GM23338 (cell line): ENCODE measurements at regions not wholly inside any gene's neighbourhood (a gene's known extent, or its start where the extent isn't known, plus 50 kb on each side); places are given as distances from the start of the nearest gene placed in this dataset.

ENCODE experiments used
- ATAC-seq: fragments of 200-7000 bp; cut with Tn5 transposase; 3 replicates; pipeline ENCODE4 v1.9.1; 2020
- DNase-seq: peaks from one replicate; pipeline ENCODE4 v3.0.0-alpha.2; 2015; ENCODE audit warnings: low spot score
- H2AFZ ChIP-seq: fragments of 200-600 bp; sonication (generic); 2 replicates; pipeline ENCODE4 v1.8.0; 2016; ENCODE audit warnings: antibody characterized with exemption, mild to moderate bottlenecking, moderate library complexity
- H3F3A ChIP-seq: fragments of 200-600 bp; sonication (generic); replicated peaks from 2 replicates; pipeline ENCODE4 v1.8.0; 2017; ENCODE audit warnings: antibody characterized with exemption, mixed run types, low read depth
- H3K27ac ChIP-seq: fragments of 200-600 bp; sonication (generic); 2 replicates; pipeline ENCODE4 v1.6.1; 2016; ENCODE audit warnings: low read depth
- H3K27me3 ChIP-seq: fragments of 200-600 bp; sonication (generic); 2 replicates; pipeline ENCODE4 v1.8.0; 2016; ENCODE audit warnings: mild to moderate bottlenecking, mixed run types, moderate library complexity; ENCODE audit not compliant: insufficient read depth
- H3K36me3 ChIP-seq: fragments of 200-600 bp; sonication (generic); 2 replicates; pipeline ENCODE4 v1.8.0; 2016; ENCODE audit warnings: mild to moderate bottlenecking; ENCODE audit not compliant: insufficient read depth
- H3K4me1 ChIP-seq: fragments of 200-600 bp; sonication (generic); 2 replicates; pipeline ENCODE4 v1.8.0; 2016; ENCODE audit warnings: mild to moderate bottlenecking, moderate library complexity; ENCODE audit not compliant: insufficient read depth
- H3K4me2 ChIP-seq: fragments of 200-600 bp; sonication (generic); 2 replicates; pipeline ENCODE4 v1.7.1; 2017; ENCODE audit warnings: mixed run types
- H3K4me3 ChIP-seq: fragments of 200-600 bp; sonication (generic); 2 replicates; pipeline ENCODE4 v1.6.1; 2016; ENCODE audit warnings: mixed run types
- H3K79me2 ChIP-seq: fragments of 200-600 bp; sonication (generic); replicated peaks from 2 replicates; pipeline ENCODE4 v1.8.0; 2017; ENCODE audit warnings: mild to moderate bottlenecking; ENCODE audit not compliant: insufficient read depth
- H3K9me2 ChIP-seq: fragments of 200-600 bp; sonication (generic); 2 replicates; pipeline ENCODE4 v1.8.0; 2017; ENCODE audit not compliant: insufficient read depth
- H4K20me1 ChIP-seq: fragments of 200-600 bp; sonication (generic); replicated peaks from 2 replicates; pipeline ENCODE4 v1.8.0; 2017; ENCODE audit warnings: mild to moderate bottlenecking; ENCODE audit not compliant: insufficient read depth
- H3K27ac Mint-ChIP-seq: 2 replicates; pipeline ENCODE4 v1.8.0; 2020; ENCODE audit warnings: inconsistent platforms, mild to moderate bottlenecking, moderate library complexity, mixed read lengths
- H3K27me3 Mint-ChIP-seq: 3 replicates; pipeline ENCODE4 v1.8.0; 2022; ENCODE audit warnings: low read depth, mild to moderate bottlenecking, moderate library complexity, mixed read lengths, inconsistent platforms; ENCODE audit not compliant: insufficient read depth, poor library complexity
- H3K36me3 Mint-ChIP-seq: 3 replicates; pipeline ENCODE4 v1.8.0; 2021; ENCODE audit warnings: low read depth, mild to moderate bottlenecking, inconsistent platforms, moderate library complexity, mixed read lengths
- H3K4me1 Mint-ChIP-seq: 3 replicates; pipeline ENCODE4 v1.8.0; 2020; ENCODE audit warnings: mild to moderate bottlenecking, inconsistent platforms, mixed read lengths
- H3K4me3 Mint-ChIP-seq: 3 replicates; pipeline ENCODE4 v1.8.0; 2021; ENCODE audit warnings: moderate library complexity, mild to moderate bottlenecking, inconsistent platforms, mixed read lengths
- H3K9me3 Mint-ChIP-seq: 3 replicates; pipeline ENCODE4 v1.8.0; 2020; ENCODE audit warnings: moderate library complexity, mild to moderate bottlenecking, inconsistent platforms, mixed read lengths
- CREB1 ChIP-seq: fragments of 250-450 bp; sonication (Bioruptor Pico); IDR thresholded peaks from 2 replicates; pipeline ENCODE4 v1.5.0; 2020; ENCODE audit warnings: low read depth, mild to moderate bottlenecking, moderate library complexity
- ETS1 ChIP-seq: IDR thresholded peaks from 2 replicates; pipeline ENCODE4 v1.6.1; 2016; ENCODE audit warnings: antibody characterized with exemption
- EZH2 ChIP-seq: fragments of 200-600 bp; sonication (generic); IDR thresholded peaks from one replicate; pipeline ENCODE4 v1.8.0; 2017; ENCODE audit warnings: antibody characterized with exemption, mild to moderate bottlenecking, low read depth; ENCODE audit not compliant: unreplicated experiment
- JUNB ChIP-seq: IDR thresholded peaks from one replicate; pipeline ENCODE4 v1.6.1; 2016; ENCODE audit warnings: antibody characterized with exemption; ENCODE audit not compliant: unreplicated experiment
- NANOG ChIP-seq: IDR thresholded peaks from 2 replicates; pipeline ENCODE4 v1.6.1; 2016; ENCODE audit warnings: antibody characterized with exemption, borderline replicate concordance
- POLR2AphosphoS5 ChIP-seq: IDR thresholded peaks from 2 replicates; pipeline ENCODE4 v1.6.1; 2016; ENCODE audit warnings: antibody characterized with exemption, low read depth
- REST ChIP-seq: IDR thresholded peaks from one replicate; pipeline ENCODE4 v1.6.1; 2018; ENCODE audit warnings: antibody characterized with exemption; ENCODE audit not compliant: unreplicated experiment
- STAT1 ChIP-seq: IDR thresholded peaks from one replicate; pipeline ENCODE4 v1.6.1; 2016; ENCODE audit warnings: antibody characterized with exemption; ENCODE audit not compliant: unreplicated experiment
- ZNF114 ChIP-seq: fragments of 250-450 bp; sonication (Bioruptor Pico); IDR thresholded peaks from 2 replicates; pipeline ENCODE4 v1.5.0; 2020; ENCODE audit warnings: mild to moderate bottlenecking, moderate library complexity
- TF ChIP-seq, protein P1 (sequence below), 2 experiments: fragments of 200-600 bp in 1 of 2; sonication (generic) in 1 of 2; conservative IDR thresholded peaks; 2 replicates each; pipeline versions ENCODE4 v1.5.1 to v1.6.1; 2016 to 2017; ENCODE audit warnings: antibody characterized with exemption in 2 of 2, low read depth in 2 of 2, mild to moderate bottlenecking in 2 of 2, moderate library complexity in 1 of 2

- H2AFZ ChIP-seq, result no peak overlapping the region
- Mint-ChIP-seq H3K9me3 (peaks cover 7% of the 10 kb centered on the region; the same call in 1 of the 3 replicates), H3K4me3 (no peak overlapping the region), H3K36me3 (no peaks in the 10 kb centered on the region; the same call in 2 of the 3 replicates), H3K27ac (no peak overlapping the region), H3K4me1 (no peaks in the 10 kb centered on the region), H3K27me3 (no peaks in the 10 kb centered on the region)
- DNase-seq, result no peak
- no peaks in the 10 kb centered on the region for H3K4me1 ChIP-seq
- H3K27ac ChIP-seq, result no peak overlapping the region
- H3K79me2 ChIP-seq, result no peaks in the 10 kb centered on the region
- H3K36me3 ChIP-seq, result no peaks in the 10 kb centered on the region
- no peak for TF ChIP-seq NANOG
- TF ChIP-seq, protein P1, sequence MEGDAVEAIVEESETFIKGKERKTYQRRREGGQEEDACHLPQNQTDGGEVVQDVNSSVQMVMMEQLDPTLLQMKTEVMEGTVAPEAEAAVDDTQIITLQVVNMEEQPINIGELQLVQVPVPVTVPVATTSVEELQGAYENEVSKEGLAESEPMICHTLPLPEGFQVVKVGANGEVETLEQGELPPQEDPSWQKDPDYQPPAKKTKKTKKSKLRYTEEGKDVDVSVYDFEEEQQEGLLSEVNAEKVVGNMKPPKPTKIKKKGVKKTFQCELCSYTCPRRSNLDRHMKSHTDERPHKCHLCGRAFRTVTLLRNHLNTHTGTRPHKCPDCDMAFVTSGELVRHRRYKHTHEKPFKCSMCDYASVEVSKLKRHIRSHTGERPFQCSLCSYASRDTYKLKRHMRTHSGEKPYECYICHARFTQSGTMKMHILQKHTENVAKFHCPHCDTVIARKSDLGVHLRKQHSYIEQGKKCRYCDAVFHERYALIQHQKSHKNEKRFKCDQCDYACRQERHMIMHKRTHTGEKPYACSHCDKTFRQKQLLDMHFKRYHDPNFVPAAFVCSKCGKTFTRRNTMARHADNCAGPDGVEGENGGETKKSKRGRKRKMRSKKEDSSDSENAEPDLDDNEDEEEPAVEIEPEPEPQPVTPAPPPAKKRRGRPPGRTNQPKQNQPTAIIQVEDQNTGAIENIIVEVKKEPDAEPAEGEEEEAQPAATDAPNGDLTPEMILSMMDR (conservative IDR thresholded peaks at IDR 0.05; ENCODE audit: low read depth in 2 of 2), result no peak
- TF ChIP-seq ZNF114 (CRISPR knock-in tag), result no peak
- TF ChIP-seq EZH2, result no peak
- TF ChIP-seq JUNB, result no peak
- no peak for TF ChIP-seq ETS1
- no peak for TF ChIP-seq CREB1 (CRISPR knock-in tag)
- H3F3A ChIP-seq, result no peaks in the 10 kb centered on the region
- H3K4me2 ChIP-seq, result no peak overlapping the region
- H3K4me3 ChIP-seq, result no peak overlapping the region
- H3K27me3 ChIP-seq, result no peaks in the 10 kb centered on the region
- H4K20me1 ChIP-seq, result no peaks in the 10 kb centered on the region
- no peaks in the 10 kb centered on the region for H3K9me2 ChIP-seq
- ATAC-seq, result no peak
Observed at GRCh38 chr11:81975261-81975900, 758.3 kb downstream of the FAM181B start.

DNA sequence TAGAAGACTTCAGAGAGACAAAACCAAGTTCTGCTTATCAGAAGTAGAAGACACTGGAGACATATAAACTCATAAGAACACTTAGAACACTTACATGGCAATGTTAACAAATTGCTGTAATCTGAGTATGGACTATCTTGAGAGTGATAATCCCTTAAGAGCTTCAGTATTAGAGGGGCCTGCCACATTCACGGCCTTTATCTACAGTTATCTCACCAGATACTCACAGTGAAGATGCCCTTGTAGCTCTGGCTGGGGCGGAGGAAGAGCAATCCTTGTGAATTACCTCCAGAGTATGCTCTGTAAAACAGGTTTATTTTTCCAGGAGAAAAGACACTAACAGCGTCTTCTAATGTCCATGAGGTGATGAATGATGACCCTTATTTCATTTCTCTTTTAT, 762.8 kb downstream of the FAM181B start:
- H3K4me1 ChIP-seq, result no peaks in the 10 kb centered on the region
- TF ChIP-seq STAT1 (no peak), ZNF114 (CRISPR knock-in tag) (no peak), CREB1 (CRISPR knock-in tag) (no peak), JUNB (no peak), EZH2 (no peak), REST (no peak), POLR2AphosphoS5 (no peak)
- Mint-ChIP-seq H3K27me3 (no peaks in the 10 kb centered on the region), H3K36me3 (no peaks in the 10 kb centered on the region), H3K4me1 (no peaks in the 10 kb centered on the region), H3K27ac (no peak overlapping the region), H3K4me3 (no peak overlapping the region), H3K9me3 (no peaks in the 10 kb centered on the region)
- no peak overlapping the region for H3K4me3 ChIP-seq
- H3K9me2 ChIP-seq, result no peaks in the 10 kb centered on the region
- no peak overlapping the region for H3K27ac ChIP-seq
- H2AFZ ChIP-seq, result 0 out of 2 replicates have a peak overlapping the region, but pooled peaks have one; percentile 9
- no peaks in the 10 kb centered on the region for H3F3A ChIP-seq
- H3K4me2 ChIP-seq, result no peak overlapping the region
- H4K20me1 ChIP-seq, result no peaks in the 10 kb centered on the region
- no peak for ATAC-seq
- no peak for DNase-seq
- H3K36me3 ChIP-seq, result no peaks in the 10 kb centered on the region
- H3K27me3 ChIP-seq, result no peaks in the 10 kb centered on the region
- no peaks in the 10 kb centered on the region for H3K79me2 ChIP-seq
